ENCODE measurements at regions not wholly inside any gene's neighbourhood (a gene's known extent, or its start where the extent isn't known, plus 50 kb on each side); places are given as distances from the start of the nearest gene placed in this dataset.

DNA sequence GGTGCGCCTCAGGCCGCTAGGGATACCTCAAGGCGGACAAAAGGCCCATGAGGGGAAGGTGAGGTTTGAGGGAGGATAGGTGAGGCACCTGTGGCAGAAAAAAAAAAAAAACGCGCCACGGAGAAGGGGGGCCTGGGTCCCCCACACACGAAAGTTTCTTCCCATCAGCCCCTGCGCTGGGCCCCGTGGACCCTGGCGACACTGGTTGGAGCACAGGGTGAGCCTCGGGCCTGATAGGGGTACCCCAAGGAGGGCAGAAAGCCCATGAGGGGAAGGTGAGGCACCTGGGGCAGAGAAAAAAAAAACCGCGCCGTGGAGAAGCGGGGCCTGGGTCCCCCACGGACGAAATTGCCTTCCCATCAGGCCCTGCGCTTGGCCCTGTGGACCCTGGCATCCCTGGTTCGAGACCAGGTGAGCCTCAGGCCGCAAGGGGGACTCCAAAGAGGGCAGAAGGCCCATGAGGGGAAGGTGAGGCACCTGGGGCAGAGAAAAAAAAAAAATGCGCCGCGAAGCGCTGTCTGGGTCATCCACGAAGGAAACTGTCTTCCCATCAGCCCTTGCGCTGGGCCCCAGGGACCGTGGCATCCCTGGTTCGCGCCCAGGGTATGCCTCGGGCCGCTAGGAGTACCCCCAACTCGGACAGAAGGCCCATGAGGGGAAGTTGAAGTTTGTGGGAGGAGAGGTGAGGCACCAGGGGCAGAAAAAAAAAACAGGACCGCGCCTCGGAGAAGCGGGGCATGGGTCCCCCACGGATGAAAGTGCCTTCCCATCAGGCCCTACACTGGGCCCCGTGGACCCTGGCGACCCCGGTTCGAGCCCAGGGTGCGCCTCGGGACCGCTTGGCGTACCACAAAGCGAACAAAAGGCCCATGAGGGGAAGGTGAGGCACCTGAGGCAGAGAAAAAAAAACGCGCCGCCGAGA is 226.2 kb downstream of the CCDC74A start:
- TF ChIP-seq, protein P1, sequence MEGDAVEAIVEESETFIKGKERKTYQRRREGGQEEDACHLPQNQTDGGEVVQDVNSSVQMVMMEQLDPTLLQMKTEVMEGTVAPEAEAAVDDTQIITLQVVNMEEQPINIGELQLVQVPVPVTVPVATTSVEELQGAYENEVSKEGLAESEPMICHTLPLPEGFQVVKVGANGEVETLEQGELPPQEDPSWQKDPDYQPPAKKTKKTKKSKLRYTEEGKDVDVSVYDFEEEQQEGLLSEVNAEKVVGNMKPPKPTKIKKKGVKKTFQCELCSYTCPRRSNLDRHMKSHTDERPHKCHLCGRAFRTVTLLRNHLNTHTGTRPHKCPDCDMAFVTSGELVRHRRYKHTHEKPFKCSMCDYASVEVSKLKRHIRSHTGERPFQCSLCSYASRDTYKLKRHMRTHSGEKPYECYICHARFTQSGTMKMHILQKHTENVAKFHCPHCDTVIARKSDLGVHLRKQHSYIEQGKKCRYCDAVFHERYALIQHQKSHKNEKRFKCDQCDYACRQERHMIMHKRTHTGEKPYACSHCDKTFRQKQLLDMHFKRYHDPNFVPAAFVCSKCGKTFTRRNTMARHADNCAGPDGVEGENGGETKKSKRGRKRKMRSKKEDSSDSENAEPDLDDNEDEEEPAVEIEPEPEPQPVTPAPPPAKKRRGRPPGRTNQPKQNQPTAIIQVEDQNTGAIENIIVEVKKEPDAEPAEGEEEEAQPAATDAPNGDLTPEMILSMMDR (conservative IDR thresholded peaks at IDR 0.05): no peak
- TF ChIP-seq ZFX (IDR thresholded peaks at IDR 0.05): no peak

All from C4-2B (cell line).